ENCODE measurements at regions not wholly inside any gene's neighbourhood (a gene's known extent, or its start where the extent isn't known, plus 50 kb on each side); places are given as distances from the start of the nearest gene placed in this dataset.

DNA sequence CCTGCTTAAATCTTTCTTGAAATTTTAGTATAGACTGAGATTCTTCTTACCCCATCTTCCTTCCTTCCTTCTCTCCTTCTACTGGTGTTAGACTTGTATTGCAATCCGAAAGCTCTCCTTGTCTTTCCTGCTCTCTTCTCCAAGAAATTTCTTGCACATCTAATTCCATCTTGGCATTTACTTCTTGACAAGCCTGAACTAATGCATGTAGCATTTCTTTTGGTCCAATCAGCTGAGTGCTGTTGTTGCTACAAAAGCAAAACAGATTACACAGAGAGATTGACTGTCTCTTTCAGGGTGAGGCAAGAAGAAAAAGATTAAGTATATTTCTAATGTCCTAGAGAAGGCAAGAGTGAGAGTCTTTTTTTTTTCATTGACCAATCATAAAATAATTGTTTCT, 51.6 kb upstream of the MAP1B start:
- TF ChIP-seq CTCF (IDR thresholded peaks at IDR 0.05) (no peak), POLR2A (IDR thresholded peaks at IDR 0.05) (no peak)
